ENCODE measurements at regions not wholly inside any gene's neighbourhood (a gene's known extent, or its start where the extent isn't known, plus 50 kb on each side); places are given as distances from the start of the nearest gene placed in this dataset.

GRCh38 chr2:121094845-121095244, 190.2 kb downstream of the TFCP2L1 start:
- TF ChIP-seq CTCF (conservative IDR thresholded peaks at IDR 0.05): no peak
- Histone ChIP-seq H3K27ac (ENCODE audit: low read depth, low read length) (no peak overlapping the region), H3K36me3 (ENCODE audit: control insufficient read depth, insufficient read depth, low read length) (no peaks in the 10 kb centered on the region), H3K4me3 (ENCODE audit: low read length) (no peak overlapping the region), H3K9ac (ENCODE audit: extremely low read depth, low read length, poor library complexity, severe bottlenecking) (no peak overlapping the region), H3K4me1 (ENCODE audit: control insufficient read depth, insufficient read depth, low read length) (no peaks in the 10 kb centered on the region), H3K9me3 (ENCODE audit: control insufficient read depth, low read length) (peaks cover 10% of the 10 kb centered on the region), H3K27me3 (ENCODE audit: control insufficient read depth, insufficient read depth, low read length, poor library complexity, severe bottlenecking) (peaks cover 11% of the 10 kb centered on the region)
- Mint-ChIP-seq H3K4me3 (no peak overlapping the region), H3K27ac (no peak overlapping the region), H3K36me3 (ENCODE audit: low read depth) (no peaks in the 10 kb centered on the region), H3K4me1 (no peaks in the 10 kb centered on the region), H3K9me3 (peaks cover 12% of the 10 kb centered on the region), H3K27me3 (ENCODE audit: insufficient read depth) (peaks cover 7% of the 10 kb centered on the region)
- WGBS, 2 experiments (ENCODE audit: insufficient coverage in 1 of 2, insufficient read length in 1 of 2): 91 to 100% methylated on average over 1 to 3 of the region's 3 CpGs
- DNase-seq: no peak

DNA sequence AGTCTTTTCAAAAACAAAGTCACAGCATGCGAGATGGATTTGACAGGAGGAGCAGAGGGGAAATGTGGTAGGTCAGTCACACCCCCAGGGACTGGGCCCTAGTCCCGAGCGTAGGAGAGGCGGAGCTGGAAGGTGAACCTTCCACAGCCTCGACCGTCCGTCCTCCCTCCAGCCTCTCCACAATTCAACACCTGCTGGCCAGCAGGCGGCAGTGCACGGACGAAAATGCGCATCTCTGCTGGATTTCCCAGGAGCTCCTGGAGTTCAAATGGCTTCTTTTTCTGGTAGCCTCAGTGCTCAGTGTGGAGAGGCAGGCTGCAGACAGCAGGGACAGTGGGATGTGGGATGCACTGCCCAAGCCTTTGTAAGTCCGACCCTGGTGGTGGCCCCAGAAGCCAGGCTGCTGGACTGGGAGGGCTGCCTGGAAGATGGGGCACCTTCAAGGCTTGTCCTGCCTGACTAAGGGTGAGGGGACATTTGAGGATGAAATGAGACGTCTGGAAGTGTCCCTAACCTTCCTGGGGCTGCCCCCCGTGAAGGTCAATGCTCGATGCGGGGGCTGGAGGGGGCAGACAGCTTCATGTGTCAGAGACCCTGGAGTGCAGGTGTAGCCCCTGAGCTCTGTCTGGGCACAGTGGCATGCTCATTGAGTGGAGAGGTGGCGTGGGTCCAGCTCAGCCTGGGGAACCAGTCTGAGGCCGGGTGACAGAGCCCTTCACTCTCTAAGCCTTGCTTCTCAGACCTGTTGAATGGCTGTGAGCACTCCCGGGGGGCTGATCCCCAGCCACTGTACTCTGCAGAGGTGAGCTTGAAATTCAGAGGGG, 189.5 kb downstream of the TFCP2L1 start:
- DNase-seq: peak; percentile 92
- H3K4me3 ChIP-seq (ENCODE audit: low read length): no peak overlapping the region
- Mint-ChIP-seq H3K27me3 (ENCODE audit: insufficient read depth) (peaks cover 9% of the 10 kb centered on the region), H3K9me3 (peaks cover 12% of the 10 kb centered on the region), H3K4me1 (no peaks in the 10 kb centered on the region), H3K36me3 (ENCODE audit: low read depth) (no peaks in the 10 kb centered on the region), H3K4me3 (no peak overlapping the region), H3K27ac (no peak overlapping the region)
- no peak overlapping the region for H3K27ac ChIP-seq (ENCODE audit: low read depth, low read length)
- no peaks in the 10 kb centered on the region for H3K36me3 ChIP-seq (ENCODE audit: control insufficient read depth, insufficient read depth, low read length)
- H3K27me3 ChIP-seq (ENCODE audit: control insufficient read depth, insufficient read depth, low read length, poor library complexity, severe bottlenecking): peaks cover 11% of the 10 kb centered on the region
- H3K9ac ChIP-seq (ENCODE audit: extremely low read depth, low read length, poor library complexity, severe bottlenecking): no peak overlapping the region
- no peaks in the 10 kb centered on the region for H3K4me1 ChIP-seq (ENCODE audit: control insufficient read depth, insufficient read depth, low read length)
- peaks cover 10% of the 10 kb centered on the region for H3K9me3 ChIP-seq (ENCODE audit: control insufficient read depth, low read length)
- peak; percentile 87 for TF ChIP-seq CTCF (conservative IDR thresholded peaks at IDR 0.05)
- WGBS, 2 experiments (ENCODE audit: insufficient coverage in 1 of 2, insufficient read length in 1 of 2): 41% methylated on average over 14 to 19 of the region's 19 CpGs

- TF ChIP-seq CTCF (conservative IDR thresholded peaks at IDR 0.05): no peak
- H3K9me3 Mint-ChIP-seq: peaks cover 12% of the 10 kb centered on the region
- H3K9me3 ChIP-seq (ENCODE audit: control insufficient read depth, low read length): peaks cover 10% of the 10 kb centered on the region
- peaks cover 13% of the 10 kb centered on the region for H3K27me3 Mint-ChIP-seq (ENCODE audit: insufficient read depth)
- H3K4me3 ChIP-seq (ENCODE audit: low read length): no peak overlapping the region
- no peak for DNase-seq
- no peak overlapping the region for H3K27ac Mint-ChIP-seq
- no peak overlapping the region for H3K4me3 Mint-ChIP-seq
- 88% methylated on average over 5 of the region's 5 CpGs; no CpG with 5 or more reads in 1 of the 2 experiments for WGBS, 2 experiments (ENCODE audit: insufficient coverage in 1 of 2, insufficient read length in 1 of 2)
- no peak overlapping the region for H3K9ac ChIP-seq (ENCODE audit: extremely low read depth, low read length, poor library complexity, severe bottlenecking)
- peaks cover 23% of the 10 kb centered on the region for H3K27me3 ChIP-seq (ENCODE audit: control insufficient read depth, insufficient read depth, low read length, poor library complexity, severe bottlenecking)
- H3K36me3 ChIP-seq (ENCODE audit: control insufficient read depth, insufficient read depth, low read length): no peaks in the 10 kb centered on the region
- H3K4me1 Mint-ChIP-seq: no peaks in the 10 kb centered on the region
- H3K27ac ChIP-seq (ENCODE audit: low read depth, low read length): no peak overlapping the region
- H3K36me3 Mint-ChIP-seq (ENCODE audit: low read depth): no peaks in the 10 kb centered on the region
- H3K4me1 ChIP-seq (ENCODE audit: control insufficient read depth, insufficient read depth, low read length): no peaks in the 10 kb centered on the region
These were observed 188.4 kb downstream of the TFCP2L1 start for GRCh38 chr2:121096611-121097010.
